ENCODE measurements at regions not wholly inside any gene's neighbourhood (a gene's known extent, or its start where the extent isn't known, plus 50 kb on each side); places are given as distances from the start of the nearest gene placed in this dataset.
"Not testable (repeated sequence)": the region's sequence is repeated elsewhere in the genome, so short reads cannot be mapped to it uniquely, and the experiment has no call there.

DNA sequence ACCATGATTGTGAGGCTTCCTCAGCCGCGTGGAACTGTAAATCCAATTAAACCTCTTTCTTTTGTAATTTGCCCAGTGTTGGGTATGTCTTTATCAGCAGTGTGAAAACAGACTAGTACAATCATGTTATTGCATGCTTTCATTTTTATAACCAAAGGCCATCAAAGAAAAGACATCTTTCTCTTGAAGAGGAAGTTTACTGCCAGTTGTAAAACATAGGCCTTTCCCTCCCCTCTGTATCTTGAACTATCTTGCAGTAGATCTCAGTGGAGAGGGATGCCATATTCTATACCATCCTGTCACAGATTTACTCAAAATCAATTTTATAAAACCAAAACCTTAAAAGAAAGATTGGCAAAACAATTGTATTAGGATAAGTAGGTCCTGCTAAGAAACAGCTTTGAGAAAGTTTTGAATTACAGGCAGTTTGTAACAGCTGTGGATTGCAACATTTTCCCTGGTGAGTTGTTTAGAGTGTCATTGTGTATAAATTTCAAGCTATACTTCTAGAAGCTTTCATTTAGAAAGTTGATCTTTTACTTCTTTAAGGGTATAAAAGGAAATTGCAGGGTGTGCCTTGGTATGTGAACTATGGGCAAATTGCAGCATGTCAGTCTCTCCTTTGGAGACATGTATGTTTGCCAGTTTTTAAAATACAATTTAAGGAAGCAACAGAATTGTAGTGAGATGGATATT lies 128.0 kb downstream of the ATP23 start:
- DNase-seq (ENCODE audit: low spot score), result no peak

DNA sequence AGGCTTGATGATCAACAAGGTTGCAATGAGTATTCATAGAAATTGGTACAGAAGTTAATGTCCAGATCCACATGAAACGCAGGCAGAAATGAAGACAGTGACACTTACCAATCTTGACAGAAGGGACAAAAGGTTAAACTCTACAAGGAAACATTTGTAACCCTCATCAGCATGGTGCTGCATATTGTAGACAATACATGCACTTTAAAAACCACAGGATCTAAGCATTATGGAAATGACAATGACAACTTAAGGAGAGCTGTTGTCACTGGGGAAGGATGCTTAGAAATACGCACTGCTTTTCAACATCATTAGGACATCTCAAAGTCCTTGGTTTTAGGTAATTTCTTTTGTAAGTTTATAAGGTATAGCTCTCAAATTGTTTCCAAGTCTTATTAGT lies 130.6 kb downstream of the ATP23 start:
- DNase-seq (ENCODE audit: low spot score), result no peak

DNA sequence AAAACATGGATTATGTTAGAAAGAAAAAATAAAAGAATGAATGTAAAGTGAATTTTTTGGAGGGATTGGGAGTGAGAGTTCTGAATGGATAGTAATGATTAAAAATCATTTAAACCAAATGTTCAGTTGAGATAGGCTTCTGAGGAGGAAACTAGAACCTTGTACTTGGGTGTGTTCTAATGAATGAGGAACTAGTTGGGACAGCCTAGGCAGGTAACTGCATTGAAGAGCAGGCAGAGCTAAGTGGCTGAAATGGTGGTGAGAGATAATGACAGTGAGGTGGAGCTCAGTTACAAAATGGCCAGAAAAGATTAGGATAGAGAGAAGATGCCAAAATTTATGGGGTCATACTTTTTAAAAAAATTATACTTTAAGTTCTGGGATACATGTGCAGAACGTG lies 132.9 kb downstream of the ATP23 start:
- no peak for DNase-seq (ENCODE audit: low spot score)

DNA sequence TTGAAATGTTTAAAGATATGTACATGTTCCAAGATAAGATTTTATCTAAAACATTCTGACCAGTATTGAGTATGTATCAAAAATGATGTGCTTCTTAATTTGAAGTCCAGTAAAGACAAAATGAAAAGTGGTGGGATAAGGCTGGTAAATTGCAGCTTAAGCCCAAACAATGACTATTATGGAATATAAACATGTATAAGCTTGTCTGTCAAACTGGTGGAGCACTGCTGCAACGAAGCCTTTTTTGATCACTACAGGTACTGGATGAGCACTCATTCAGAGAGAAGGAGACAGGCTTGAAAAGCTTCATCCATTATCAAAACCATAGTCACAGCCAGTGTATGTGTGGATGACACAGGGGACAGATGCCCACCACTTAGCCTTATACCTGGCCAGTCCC lies 138.4 kb downstream of the ATP23 start:
- no peak for DNase-seq (ENCODE audit: low spot score)

DNA sequence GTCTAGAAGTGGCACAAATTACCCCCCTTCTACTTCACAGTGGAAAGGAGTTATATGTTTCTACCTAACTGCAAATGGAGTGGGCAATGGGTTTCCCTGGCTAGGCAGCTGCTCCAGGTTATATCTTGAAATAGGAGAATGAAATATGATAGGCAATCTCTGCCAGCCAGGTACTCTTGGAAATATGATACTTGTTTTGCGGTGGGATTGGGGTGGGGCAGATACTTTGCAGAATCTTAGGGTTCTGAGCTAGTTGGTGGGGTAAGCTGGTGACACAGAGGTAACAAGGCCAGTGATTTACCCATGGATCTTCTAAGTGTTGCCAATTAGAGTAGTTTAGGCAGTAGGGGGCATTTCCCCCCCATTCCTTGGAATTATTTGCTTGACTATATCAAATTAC lies 140.1 kb downstream of the ATP23 start:
- no peak for DNase-seq (ENCODE audit: low spot score)

DNA sequence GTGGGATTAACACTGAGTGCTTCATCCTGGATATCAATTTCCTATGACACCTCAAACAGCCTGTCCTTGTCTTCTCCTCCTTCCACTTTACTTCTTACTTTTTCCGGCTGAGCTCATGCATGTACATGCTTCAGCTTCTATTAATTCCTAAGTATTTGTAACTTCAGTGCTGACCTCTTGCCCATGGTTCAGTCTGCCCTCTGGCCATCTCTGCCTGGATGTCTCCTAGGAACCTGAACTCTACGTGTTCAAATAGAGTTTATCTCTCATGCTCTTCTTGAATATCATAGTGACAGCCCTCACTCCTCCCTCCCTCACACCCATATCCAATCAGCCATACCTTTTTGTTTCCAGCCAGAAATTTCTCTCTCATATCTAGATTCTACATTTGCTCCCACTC lies 141.6 kb downstream of the ATP23 start:
- no peak for DNase-seq (ENCODE audit: low spot score)

DNA sequence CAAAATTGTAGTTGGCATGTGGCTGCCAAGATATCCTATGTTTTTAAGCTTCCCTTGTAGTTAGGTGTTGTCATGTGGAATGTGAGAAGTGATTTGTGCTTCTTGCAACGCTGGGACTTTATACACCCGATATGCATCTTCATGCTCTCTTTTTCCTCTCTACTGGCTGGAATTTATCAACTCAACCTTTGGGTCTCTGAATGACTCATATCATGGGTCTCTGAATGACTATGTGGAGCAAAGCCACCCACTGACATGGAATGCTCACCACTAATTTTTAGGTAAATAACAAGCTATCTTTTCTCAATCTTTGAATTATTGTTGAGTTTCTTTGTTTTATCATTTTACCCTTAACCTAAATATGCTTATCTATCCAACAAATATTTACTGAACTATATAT lies 144.6 kb downstream of the ATP23 start:
- DNase-seq (ENCODE audit: low spot score), result no peak

DNA sequence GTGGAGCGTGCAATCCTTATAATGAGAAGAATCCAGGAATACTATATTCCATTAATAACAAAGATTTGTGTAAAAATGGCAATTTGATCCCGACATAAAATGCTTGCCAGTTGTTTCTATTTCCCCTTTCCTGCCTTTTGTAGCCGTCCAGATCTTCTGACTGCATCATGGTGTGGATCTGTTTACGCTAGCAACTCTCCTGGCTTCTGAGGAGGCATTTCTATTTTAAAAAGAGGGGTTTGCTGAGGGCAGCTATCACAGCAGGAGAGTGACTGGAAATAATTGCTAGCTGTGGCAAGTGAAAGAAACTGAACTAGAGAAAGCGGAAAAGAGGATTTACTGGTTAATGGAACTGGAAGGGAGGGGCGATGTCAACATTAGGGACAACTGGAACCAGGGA lies 145.6 kb downstream of the ATP23 start:
- no peak for DNase-seq (ENCODE audit: low spot score)

DNA sequence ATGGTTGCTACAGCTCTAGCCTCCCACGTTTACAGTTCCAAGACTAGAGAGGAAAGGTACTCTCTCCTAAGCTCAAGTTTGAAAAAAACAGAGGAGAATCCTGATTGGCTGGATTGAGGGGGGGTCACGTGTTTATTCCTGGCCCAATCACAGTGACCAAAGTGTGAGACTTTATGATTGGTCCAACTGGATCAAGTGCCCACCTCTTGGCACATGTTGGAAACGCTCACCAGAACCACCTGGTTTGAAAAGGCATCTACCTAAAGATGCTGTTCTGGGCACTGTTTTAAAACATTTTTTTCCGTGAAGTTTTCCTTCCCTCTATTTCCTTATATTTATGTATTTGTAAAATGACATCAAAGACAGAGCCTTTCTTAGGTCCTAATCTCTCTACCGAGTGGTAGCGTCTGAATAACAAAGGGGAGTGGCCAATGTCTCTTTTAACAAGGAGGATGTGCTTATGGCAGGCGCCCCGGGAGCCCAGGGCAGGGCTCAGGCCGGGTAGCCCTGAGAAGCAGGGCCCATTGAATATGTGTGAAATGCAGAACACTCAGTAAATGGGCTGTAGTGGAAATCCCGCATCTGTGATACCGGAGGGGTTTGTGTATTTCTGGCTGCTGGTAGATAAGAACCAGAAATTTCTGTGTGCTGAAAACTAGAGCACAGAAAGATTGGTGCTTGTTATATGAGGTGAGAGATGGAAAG lies 146.2 kb downstream of the ATP23 start:
- DNase-seq (ENCODE audit: low spot score), result no peak

DNA sequence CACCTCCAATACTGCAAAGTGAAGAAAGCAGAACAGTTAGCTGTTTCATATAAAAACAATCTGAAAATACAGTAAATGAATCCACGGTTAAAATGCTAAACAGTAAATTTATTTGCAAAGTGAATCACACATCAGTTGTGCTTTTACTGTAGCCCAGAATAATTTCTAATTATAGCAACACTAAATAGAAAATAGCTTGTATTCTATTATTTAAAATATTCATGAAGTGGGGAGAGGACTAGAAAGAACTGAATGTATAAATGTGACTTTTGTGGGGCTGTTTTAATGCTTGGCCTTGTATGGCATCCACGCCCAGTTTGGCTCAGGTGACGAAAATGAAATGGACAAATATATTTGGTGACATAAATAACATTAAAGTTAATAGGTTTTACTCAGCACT lies 148.2 kb downstream of the ATP23 start:
- no peak for DNase-seq (ENCODE audit: low spot score)

DNA sequence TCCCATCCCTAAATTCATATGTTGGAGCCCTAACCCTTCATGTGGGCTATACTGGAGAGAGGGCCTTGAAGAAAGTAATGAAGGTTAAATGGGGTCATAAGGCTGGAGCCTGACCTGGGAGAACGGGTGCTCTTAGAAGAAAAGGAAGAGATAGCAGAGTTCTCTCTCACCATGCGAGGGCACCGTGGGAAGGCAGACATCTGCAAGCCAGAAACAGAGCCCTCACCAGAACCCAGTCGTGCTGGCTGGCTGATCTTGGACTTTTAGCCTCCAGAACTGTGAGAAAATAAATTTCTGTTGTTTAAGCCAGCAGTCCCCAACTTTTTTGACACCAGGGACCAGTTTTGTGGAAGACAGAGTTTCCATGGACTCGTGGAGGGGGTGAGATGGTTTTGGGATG lies 149.3 kb downstream of the ATP23 start:
- DNase-seq (ENCODE audit: low spot score), result no peak

DNA sequence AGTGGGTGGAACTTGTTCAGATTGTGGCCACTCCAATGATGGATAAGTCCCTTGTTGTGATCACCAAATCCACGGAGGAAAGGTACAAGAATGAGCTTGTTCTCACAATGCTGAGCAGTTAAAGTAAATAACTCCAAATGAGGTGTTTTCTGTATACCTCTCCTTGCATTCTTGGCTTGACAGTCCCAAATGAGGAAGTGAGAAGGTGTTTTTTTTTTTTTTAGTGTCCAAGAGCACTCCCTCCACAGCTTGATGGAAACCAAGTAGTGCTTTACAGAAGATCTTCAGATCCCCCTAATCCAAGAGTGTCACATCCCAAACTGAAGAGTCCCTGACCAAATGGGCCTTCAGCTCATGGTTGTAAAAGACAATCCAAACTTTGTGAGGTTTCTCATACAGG lies 153.6 kb downstream of the ATP23 start:
- DNase-seq (ENCODE audit: low spot score), result no peak

DNA sequence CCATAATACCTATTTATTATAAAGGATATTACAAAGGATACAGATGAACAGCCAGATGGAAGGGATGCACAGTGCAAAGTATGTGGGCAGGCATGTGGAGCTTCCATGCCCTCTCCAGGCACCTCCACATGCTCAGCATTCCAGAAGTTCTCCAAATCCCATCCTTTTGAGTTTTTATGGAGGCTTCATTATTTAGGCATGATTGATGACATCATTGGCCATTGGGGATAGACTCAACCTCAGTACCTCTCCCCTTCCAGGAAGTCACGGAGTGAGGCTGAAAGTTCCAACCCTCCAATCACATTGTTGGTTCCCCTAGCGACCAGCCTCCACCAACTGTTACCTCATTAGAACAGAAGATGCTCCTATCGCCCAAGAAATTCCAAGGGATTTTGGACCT lies 156.4 kb downstream of the ATP23 start:
- no peak for DNase-seq (ENCODE audit: low spot score)

DNA sequence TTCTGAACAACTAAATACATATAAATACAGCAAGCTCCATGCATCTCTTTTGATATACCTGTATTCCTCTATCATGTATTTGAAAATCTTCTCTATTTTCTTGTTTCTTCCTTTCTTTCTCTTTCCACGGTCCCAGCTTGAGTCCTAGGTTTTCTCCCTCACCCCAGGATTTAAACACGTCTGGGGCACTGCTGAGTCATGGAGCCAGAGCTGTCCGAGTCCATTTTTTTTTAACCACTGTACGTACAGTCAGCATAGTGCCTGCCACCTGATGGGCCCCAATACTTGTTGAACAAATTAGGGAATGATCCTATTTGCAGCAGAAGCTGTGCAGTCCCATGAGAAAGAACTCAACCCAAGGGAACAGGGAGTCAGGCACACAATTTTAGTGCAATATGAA lies 158.1 kb downstream of the ATP23 start:
- DNase-seq (ENCODE audit: low spot score), result no peak

DNA sequence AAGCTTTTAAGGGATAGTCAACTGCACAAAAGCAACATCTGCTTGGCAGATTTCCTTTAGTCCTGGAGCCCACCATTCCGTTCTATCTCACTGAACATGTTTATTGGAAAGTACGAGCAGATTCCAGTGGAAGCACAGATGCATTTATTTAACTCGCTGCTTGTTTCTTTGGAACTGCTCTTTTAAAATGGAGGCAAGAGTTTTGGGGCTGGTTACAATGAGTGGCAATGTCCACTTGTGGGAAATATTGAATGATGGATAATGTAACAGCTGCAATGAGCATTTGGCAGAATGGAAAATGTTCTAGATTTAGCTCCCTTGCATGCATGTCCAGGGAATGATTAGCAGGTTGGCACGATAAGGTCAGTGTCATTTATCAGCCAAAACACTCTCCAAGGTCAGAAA lies 163.0 kb downstream of the ATP23 start:
- DNase-seq (ENCODE audit: low spot score), result no peak

DNA sequence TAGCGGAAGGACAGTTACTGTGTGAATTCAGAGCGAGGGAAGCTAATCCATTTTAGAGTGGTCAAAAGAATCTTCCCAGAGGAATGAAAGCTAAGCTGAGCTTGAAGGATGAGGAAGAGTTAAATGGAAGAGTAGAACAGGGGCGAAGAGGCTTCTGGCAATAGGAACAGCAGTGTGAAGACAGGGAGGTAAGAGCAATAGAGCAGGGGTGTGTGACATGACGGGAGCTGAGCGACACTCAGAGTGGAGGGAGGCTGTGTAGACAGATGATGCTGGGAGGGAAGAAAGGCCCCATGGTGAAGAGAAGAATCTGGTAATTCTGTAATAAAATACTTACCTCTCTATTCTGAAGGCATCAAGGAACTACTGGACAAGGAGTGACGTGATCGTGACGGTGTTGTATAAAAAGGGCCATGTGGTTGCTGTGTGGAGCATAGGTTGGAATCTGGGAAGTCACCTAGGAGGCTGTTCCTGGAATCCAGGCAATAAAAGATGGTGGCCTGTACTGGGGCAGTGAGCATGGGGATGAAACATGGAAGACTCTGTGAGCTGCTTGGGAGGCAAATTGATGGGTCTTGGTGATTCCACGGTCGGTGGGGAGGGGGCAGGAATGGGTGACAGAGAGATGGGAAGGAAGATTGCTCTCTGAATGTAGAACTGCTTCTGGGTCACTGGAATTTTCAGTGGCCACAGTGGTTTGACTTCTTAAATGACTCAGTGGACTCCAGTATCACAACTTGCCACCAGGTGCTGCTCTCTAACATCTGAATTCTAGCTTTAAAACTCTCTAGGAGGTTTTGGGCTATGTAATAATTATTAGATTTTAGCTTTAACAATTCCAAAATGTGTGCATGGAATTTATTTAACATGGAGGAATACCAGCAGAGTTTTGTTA lies 164.1 kb downstream of the ATP23 start:
- DNase-seq (ENCODE audit: low spot score), result peak; percentile 25

DNA sequence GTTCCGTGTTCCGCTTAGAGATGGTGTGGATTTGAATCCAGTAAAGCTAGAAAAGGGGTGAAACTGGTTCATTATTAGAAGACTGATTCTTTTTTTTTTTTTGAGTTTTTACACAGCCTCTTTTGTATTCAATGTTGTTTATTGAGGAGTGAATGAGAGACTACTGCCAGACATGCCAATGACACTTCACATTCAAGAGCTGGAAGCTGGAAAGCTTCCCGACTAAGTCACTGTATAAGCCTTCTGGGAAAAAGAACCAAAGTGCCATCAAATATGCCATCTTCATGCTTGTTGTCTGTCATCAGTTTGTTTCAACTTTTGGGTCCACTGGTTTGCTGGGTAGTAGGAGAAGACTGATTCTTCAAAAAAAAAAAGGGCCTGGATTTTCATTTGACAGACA lies 164.8 kb downstream of the ATP23 start:
- no peak for DNase-seq (ENCODE audit: low spot score)

DNA sequence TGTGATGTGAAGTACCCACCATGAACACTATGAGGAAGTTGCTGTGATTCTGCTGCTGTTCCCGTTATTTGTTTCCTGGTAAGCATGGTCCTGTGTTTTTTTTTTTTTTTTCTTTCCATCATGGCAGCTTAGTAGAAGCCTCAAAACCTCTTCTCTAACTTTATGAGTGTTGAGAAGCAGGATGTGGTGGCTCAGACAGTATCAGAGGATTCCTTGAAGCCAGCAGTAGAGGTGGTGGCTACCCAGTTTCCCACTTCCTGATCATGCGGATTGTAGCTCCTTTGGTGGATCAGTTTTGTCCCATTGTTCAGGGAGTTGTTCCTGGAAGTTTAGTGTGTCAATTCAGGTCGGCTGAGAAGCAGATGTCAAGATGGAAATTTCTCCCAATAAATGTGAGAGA lies 175.8 kb downstream of the ATP23 start:
- no peak for DNase-seq (ENCODE audit: low spot score)

DNA sequence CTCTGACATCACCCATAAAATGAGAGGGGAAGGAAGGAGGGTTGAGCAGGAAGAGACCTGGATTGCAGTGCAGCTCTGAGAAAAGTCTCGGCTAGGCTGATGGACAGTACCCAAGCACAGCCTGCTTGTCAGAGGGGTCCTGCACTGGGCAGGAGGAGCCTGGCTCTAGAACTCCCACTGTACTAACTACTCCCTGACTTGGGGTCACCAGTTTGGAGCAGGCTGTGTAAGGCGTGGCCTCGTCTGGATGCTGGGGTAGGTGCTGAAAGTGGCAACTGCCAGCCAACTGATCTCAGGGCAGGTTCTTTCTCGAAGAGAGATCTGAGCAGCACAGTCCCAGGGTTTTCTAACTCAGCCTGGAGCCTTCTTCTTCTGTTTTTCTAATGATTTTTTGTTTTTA lies 176.3 kb downstream of the ATP23 start:
- no peak for DNase-seq (ENCODE audit: low spot score)

DNA sequence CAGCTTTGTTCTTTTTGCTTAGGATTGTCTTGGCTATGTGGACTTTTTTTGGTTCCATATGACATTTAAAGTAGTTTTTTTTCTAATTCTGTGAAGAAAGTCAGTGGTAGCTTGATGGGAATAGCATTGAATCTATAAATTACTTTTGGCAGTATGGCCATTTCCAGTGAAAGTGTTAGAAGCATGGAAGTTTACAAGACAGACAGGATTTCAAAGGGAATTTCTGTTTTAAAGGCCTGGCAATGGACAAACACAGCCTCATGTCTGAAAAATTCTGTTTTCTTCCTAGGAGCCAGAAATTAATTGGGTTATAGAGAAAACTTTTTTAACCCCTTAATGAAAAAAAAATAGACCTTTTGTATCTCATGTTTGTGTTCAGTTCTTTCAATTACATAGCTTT lies 184.4 kb downstream of the ATP23 start:
- not testable (repeated sequence) for DNase-seq (ENCODE audit: low spot score)

DNA sequence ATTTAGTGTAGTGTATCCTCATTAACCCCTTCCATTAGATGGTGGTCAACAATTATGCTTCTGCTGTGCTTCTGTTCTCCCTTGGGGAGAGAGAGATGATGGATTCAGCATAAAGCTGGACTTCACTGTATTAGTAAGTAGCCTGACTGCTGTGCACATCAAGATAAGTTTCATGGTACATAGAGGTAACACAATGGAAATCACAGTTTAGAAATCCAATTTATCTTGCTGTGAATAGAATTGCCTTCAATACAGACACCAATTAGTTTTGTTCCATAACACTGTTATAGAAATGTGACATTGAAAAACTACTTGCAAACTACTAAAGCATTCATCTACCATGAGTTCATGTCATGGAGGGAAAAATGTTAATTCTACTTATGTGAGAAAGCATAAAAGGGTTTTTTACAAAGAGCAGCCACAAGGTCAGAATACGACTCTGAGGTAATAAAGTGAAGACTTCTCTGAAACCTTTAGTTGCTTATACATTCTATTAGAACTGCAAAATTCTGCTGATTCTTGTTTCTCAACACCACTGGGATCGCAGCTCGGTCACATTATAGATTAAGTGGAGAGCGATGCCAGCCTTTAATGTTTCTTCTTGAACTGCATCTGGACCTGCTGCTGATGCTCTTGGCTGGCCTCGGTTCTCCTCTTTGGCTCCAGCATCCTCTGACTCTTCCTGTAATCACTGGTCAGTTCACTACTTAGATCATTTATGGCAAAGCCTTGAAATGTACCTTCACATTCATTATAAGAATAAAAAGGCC lies 190.8 kb downstream of the ATP23 start:
- DNase-seq (ENCODE audit: low spot score), result no peak

DNA sequence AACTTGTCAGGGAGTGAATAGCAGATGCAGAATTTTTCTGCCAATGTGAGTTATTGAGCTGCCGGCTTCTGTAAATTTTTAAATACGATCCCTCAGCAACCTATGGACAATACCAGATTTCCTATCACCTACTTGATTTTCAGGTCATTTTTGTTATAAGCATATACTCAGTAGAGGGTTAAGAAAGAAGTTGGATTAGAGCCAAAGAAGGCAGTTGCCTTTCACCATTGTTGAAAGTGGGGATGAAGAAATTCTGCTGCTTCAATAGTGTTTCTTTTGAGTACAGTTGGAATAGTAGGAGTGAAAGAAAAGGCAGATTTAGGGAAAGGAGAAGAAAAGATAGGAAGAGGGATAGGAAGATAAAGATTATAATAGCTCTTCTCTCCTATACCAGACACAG lies 197.1 kb downstream of the ATP23 start:
- no peak for DNase-seq (ENCODE audit: low spot score)

Data from RKO (cell line).